ENCODE measurements at regions not wholly inside any gene's neighbourhood (a gene's known extent, or its start where the extent isn't known, plus 50 kb on each side); places are given as distances from the start of the nearest gene placed in this dataset.

GRCh38 chrX:35340465-35340864 is 397.9 kb downstream of the FAM47B start:
- no peak overlapping the region; the same call in 1 of the 2 replicates for H3K27ac Mint-ChIP-seq
- H3K9me3 Mint-ChIP-seq: no peaks in the 10 kb centered on the region
- TF ChIP-seq, protein P1, sequence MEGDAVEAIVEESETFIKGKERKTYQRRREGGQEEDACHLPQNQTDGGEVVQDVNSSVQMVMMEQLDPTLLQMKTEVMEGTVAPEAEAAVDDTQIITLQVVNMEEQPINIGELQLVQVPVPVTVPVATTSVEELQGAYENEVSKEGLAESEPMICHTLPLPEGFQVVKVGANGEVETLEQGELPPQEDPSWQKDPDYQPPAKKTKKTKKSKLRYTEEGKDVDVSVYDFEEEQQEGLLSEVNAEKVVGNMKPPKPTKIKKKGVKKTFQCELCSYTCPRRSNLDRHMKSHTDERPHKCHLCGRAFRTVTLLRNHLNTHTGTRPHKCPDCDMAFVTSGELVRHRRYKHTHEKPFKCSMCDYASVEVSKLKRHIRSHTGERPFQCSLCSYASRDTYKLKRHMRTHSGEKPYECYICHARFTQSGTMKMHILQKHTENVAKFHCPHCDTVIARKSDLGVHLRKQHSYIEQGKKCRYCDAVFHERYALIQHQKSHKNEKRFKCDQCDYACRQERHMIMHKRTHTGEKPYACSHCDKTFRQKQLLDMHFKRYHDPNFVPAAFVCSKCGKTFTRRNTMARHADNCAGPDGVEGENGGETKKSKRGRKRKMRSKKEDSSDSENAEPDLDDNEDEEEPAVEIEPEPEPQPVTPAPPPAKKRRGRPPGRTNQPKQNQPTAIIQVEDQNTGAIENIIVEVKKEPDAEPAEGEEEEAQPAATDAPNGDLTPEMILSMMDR (IDR thresholded peaks at IDR 0.05): no peak
- H3K27me3 Mint-ChIP-seq (ENCODE audit: insufficient read depth): no peaks in the 10 kb centered on the region
- DNase-seq: no peak
- no peaks in the 10 kb centered on the region for H3K36me3 Mint-ChIP-seq (ENCODE audit: low read depth)
- H3K4me3 Mint-ChIP-seq: peak overlapping the region; percentile 67; the same call in 1 of the 2 replicates
- peaks cover 9% of the 10 kb centered on the region for H3K4me1 Mint-ChIP-seq (ENCODE audit: low read depth)

DNA sequence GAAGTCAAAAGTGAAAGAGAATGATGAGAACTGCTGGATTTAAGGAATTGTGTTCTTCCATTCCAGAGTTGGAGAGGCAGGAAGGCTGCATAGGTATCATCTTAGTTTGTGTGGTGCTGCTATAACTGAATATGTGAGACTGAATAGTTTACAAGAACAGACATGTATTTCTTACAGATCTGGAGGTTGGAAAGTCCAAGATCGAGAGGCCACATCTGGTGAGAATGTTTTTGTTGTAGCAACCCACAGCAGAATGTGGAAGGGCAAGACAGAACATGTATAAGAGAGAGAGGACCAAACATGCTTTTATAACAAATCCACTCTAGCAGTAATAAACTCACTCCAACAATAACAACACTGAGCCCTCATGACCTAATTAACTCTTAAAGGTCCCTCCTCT is 408.6 kb downstream of the FAM47B start:
- Mint-ChIP-seq H3K9me3 (no peaks in the 10 kb centered on the region; the same call in 1 of the 2 replicates), H3K36me3 (ENCODE audit: low read depth) (no peaks in the 10 kb centered on the region), H3K27me3 (ENCODE audit: insufficient read depth) (no peaks in the 10 kb centered on the region), H3K4me3 (no peak overlapping the region; the same call in 1 of the 2 replicates), H3K4me1 (ENCODE audit: low read depth) (no peaks in the 10 kb centered on the region), H3K27ac (no peak overlapping the region)
- TF ChIP-seq, protein P1 (IDR thresholded peaks at IDR 0.05): no peak
- no peak for DNase-seq

DNA sequence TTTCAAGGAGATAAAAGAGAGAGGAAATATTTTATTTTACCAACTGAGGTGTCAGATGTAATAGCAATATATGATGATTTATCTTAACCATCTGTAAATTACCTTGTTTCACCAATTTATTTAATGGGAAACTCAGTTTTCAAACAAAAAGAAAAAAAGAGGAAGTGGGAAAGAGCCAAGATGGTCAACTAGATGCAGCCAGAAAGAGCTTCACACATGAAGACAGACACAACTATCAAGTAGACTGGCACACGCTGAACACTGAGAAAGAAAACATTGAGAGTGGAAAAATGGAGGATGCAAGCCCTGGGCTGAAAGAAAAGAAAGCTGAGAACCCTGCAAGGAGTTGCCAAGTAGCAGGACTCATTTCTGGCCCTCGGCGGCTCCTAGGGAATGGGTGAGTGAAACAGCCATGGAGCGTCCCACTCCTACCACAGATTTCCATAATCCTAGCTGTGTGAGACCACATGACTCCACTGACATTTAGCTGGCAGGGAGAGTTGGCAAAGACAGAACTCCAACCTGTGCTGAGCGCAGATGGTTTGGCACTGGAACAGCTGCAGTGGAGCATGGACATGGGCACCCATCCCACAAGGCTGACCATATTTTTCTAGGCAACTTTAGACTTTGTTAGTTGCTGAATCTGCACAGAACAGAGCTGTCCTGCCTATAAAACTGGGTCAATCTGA is 409.3 kb downstream of the FAM47B start:
- TF ChIP-seq, protein P1 (IDR thresholded peaks at IDR 0.05): no peak

DNA sequence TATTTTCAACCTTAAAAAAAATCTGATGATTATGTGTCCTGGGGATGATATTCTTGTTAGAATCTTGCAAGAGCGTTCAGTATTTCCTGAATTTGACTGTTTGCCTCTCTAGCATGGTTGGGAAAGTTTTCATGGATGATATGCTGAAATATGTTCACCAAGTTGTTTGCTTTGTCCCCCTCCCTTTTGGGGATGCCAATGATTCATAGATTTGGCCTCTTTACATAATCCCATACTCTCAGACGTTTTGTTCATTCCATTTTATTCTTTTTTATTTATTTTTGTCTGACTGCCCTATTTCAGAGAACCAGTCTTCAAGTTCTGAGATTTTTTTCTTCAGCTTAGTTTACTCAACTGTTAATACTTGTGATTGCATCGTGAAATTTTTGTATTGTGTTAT is 415.1 kb downstream of the FAM47B start:
- no peak overlapping the region for H3K4me3 Mint-ChIP-seq

More for the DNA sequence above, 409.3 kb downstream of the FAM47B start:
- Mint-ChIP-seq H3K27ac (no peak overlapping the region), H3K9me3 (peaks cover 3% of the 10 kb centered on the region; the same call in 1 of the 2 replicates), H3K27me3 (ENCODE audit: insufficient read depth) (no peaks in the 10 kb centered on the region), H3K4me3 (no peak overlapping the region), H3K4me1 (ENCODE audit: low read depth) (no peaks in the 10 kb centered on the region), H3K36me3 (ENCODE audit: low read depth) (no peaks in the 10 kb centered on the region)
- DNase-seq: no peak

DNA sequence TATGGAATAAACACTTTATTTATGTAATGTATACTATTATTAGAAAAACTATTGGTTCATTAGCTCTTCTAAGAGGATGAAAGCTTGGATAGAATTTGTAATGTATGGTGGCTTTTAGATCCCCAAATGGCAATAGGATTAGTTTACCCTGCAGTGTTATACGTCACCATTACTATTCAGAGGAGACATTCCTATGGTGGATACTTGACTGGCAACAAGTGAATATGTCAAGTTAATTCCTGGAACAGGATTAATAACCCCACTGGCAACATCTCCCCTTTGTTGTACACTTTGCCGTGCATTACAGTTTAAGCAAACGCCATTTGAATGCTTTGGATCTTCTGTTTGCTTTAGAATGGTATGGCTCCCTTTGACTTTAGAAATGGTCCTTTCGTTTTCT is 420.3 kb downstream of the FAM47B start:
- H3K36me3 Mint-ChIP-seq (ENCODE audit: low read depth): no peaks in the 10 kb centered on the region
- no peak for DNase-seq
- H3K27me3 Mint-ChIP-seq (ENCODE audit: insufficient read depth): no peaks in the 10 kb centered on the region
- H3K4me3 Mint-ChIP-seq: no peak overlapping the region
- no peak overlapping the region for H3K27ac Mint-ChIP-seq
- no peaks in the 10 kb centered on the region for H3K4me1 Mint-ChIP-seq (ENCODE audit: low read depth)
- H3K9me3 Mint-ChIP-seq: no peaks in the 10 kb centered on the region
- TF ChIP-seq, protein P1 (IDR thresholded peaks at IDR 0.05): no peak

More for the DNA sequence above, 415.1 kb downstream of the FAM47B start:
- TF ChIP-seq, protein P1 (IDR thresholded peaks at IDR 0.05): no peak
- H3K4me1 Mint-ChIP-seq (ENCODE audit: low read depth): no peaks in the 10 kb centered on the region
- no peak for DNase-seq
- H3K9me3 Mint-ChIP-seq: peaks cover 6% of the 10 kb centered on the region; the same call in 1 of the 2 replicates
- no peak overlapping the region for H3K27ac Mint-ChIP-seq
- H3K36me3 Mint-ChIP-seq (ENCODE audit: low read depth): no peaks in the 10 kb centered on the region
- no peaks in the 10 kb centered on the region for H3K27me3 Mint-ChIP-seq (ENCODE audit: insufficient read depth)
